D341Med (cell line): ENCODE measurements at regions not wholly inside any gene's neighbourhood (a gene's known extent, or its start where the extent isn't known, plus 50 kb on each side); places are given as distances from the start of the nearest gene placed in this dataset.
"Not testable (repeated sequence)": the region's sequence is repeated elsewhere in the genome, so short reads cannot be mapped to it uniquely, and the experiment has no call there.

Experiments
- DNase-seq: peaks from one replicate; pipeline ENCODE4 v3.0.0; 2012; ENCODE audit warnings: low spot score

GRCh38 chr2:212773808-212774339 lies 235.3 kb upstream of the ERBB4 start:
- DNase-seq, result no peak

GRCh38 chr2:212770240-212770639 lies 231.6 kb upstream of the ERBB4 start:
- no peak for DNase-seq

GRCh38 chr2:212766921-212767320 lies 228.3 kb upstream of the ERBB4 start:
- no peak for DNase-seq

GRCh38 chr2:212752730-212753351 lies 214.2 kb upstream of the ERBB4 start:
- no peak for DNase-seq

- no peak for DNase-seq
Measured at GRCh38 chr2:212745359-212745758, 206.8 kb upstream of the ERBB4 start.

GRCh38 chr2:212737392-212738172 lies 199.0 kb upstream of the ERBB4 start:
- DNase-seq, result no peak

GRCh38 chr2:212736385-212736726 lies 197.8 kb upstream of the ERBB4 start:
- no peak for DNase-seq

- DNase-seq, result no peak
Measured at GRCh38 chr2:212733273-212733672, 194.7 kb upstream of the ERBB4 start.

- DNase-seq, result no peak
Measured at GRCh38 chr2:212732860-212733259, 194.3 kb upstream of the ERBB4 start.

GRCh38 chr2:212730994-212731393 lies 192.4 kb upstream of the ERBB4 start:
- no peak for DNase-seq

GRCh38 chr2:212728717-212729116 lies 190.1 kb upstream of the ERBB4 start:
- DNase-seq, result no peak

- DNase-seq, result no peak
Measured at GRCh38 chr2:212727751-212728150, 189.1 kb upstream of the ERBB4 start.

- DNase-seq, result no peak
Measured at GRCh38 chr2:212726403-212726802, 187.8 kb upstream of the ERBB4 start.

GRCh38 chr2:212725180-212725579 lies 186.6 kb upstream of the ERBB4 start:
- DNase-seq, result no peak

GRCh38 chr2:212723226-212723625 lies 184.6 kb upstream of the ERBB4 start:
- DNase-seq, result no peak

- DNase-seq, result no peak
Measured at GRCh38 chr2:212722046-212722445, 183.4 kb upstream of the ERBB4 start.

- no peak for DNase-seq
Measured at GRCh38 chr2:212721026-212721451, 182.4 kb upstream of the ERBB4 start.

- not testable (repeated sequence) for DNase-seq
Measured at GRCh38 chr2:212715411-212715810, 176.8 kb upstream of the ERBB4 start.

GRCh38 chr2:212713681-212714080 lies 175.1 kb upstream of the ERBB4 start:
- DNase-seq, result no peak

- no peak for DNase-seq
Measured at GRCh38 chr2:212712991-212713390, 174.4 kb upstream of the ERBB4 start.

- no peak for DNase-seq
Measured at GRCh38 chr2:212712466-212712865, 173.9 kb upstream of the ERBB4 start.

GRCh38 chr2:212711856-212712255 lies 173.3 kb upstream of the ERBB4 start:
- no peak for DNase-seq

- DNase-seq, result no peak
Measured at GRCh38 chr2:212709280-212709679, 170.7 kb upstream of the ERBB4 start.

- no peak for DNase-seq
Measured at GRCh38 chr2:212708355-212708754, 169.8 kb upstream of the ERBB4 start.
